ENCODE measurements at regions not wholly inside any gene's neighbourhood (a gene's known extent, or its start where the extent isn't known, plus 50 kb on each side); places are given as distances from the start of the nearest gene placed in this dataset.
"Not testable (repeated sequence)": the region's sequence is repeated elsewhere in the genome, so short reads cannot be mapped to it uniquely, and the experiment has no call there.

- Mint-ChIP-seq H3K27me3 (ENCODE audit: low read depth) (no peaks in the 10 kb centered on the region), H3K36me3 (ENCODE audit: low read depth) (no peaks in the 10 kb centered on the region), H3K9me3 (no peaks in the 10 kb centered on the region), H3K4me1 (peaks cover 13% of the 10 kb centered on the region), H3K27ac (peak overlapping the region; percentile 73 to 80 (median 79)), H3K4me3 (no peak overlapping the region)
- no peak for TF ChIP-seq CTCF (IDR thresholded peaks at IDR 0.05; ENCODE audit: unreplicated experiment in 3 of 3)
Measured at GRCh38 chr4:127521463-127521862, 111.3 kb upstream of the INTU start.

- Mint-ChIP-seq H3K27me3 (ENCODE audit: low read depth) (no peaks in the 10 kb centered on the region), H3K9me3 (no peaks in the 10 kb centered on the region), H3K4me1 (peaks cover 13% of the 10 kb centered on the region), H3K4me3 (no peak overlapping the region), H3K27ac (no peak overlapping the region), H3K36me3 (ENCODE audit: low read depth) (no peaks in the 10 kb centered on the region)
- TF ChIP-seq CTCF (IDR thresholded peaks at IDR 0.05; ENCODE audit: unreplicated experiment in 3 of 3) = no peak
Measured at GRCh38 chr4:127523369-127523768, 109.4 kb upstream of the INTU start.

- TF ChIP-seq CTCF (IDR thresholded peaks at IDR 0.05; ENCODE audit: unreplicated experiment in 3 of 3) = no peak
- Mint-ChIP-seq H3K27ac (peak overlapping the region in 1 of 3 experiments; percentile 16), H3K9me3 (no peaks in the 10 kb centered on the region), H3K4me3 (no peak overlapping the region), H3K36me3 (ENCODE audit: low read depth) (no peaks in the 10 kb centered on the region), H3K27me3 (ENCODE audit: low read depth) (no peaks in the 10 kb centered on the region), H3K4me1 (peaks cover 13% of the 10 kb centered on the region)
Measured at GRCh38 chr4:127525608-127526007, 107.1 kb upstream of the INTU start.

- no peak for TF ChIP-seq CTCF (IDR thresholded peaks at IDR 0.05; ENCODE audit: unreplicated experiment in 3 of 3)
- H3K36me3 Mint-ChIP-seq (ENCODE audit: low read depth) = no peaks in the 10 kb centered on the region
- H3K27ac Mint-ChIP-seq = no peak overlapping the region
- H3K27me3 Mint-ChIP-seq (ENCODE audit: low read depth) = no peaks in the 10 kb centered on the region
- H3K4me3 Mint-ChIP-seq = no peak overlapping the region
- H3K9me3 Mint-ChIP-seq = peaks cover 2% of the 10 kb centered on the region
- H3K4me1 Mint-ChIP-seq = peaks cover 13% of the 10 kb centered on the region
Measured at GRCh38 chr4:127528302-127528701, 104.5 kb upstream of the INTU start.

- H3K36me3 Mint-ChIP-seq (ENCODE audit: low read depth); H3K27me3 Mint-ChIP-seq (ENCODE audit: low read depth); H3K27ac Mint-ChIP-seq; H3K4me3 Mint-ChIP-seq; H3K9me3 Mint-ChIP-seq: not testable (repeated sequence)
- H3K4me1 Mint-ChIP-seq = peaks cover 23% of the 10 kb centered on the region
Measured at GRCh38 chr4:127529879-127530278, 102.9 kb upstream of the INTU start.

GRCh38 chr4:127533028-127533700, 99.6 kb upstream of the INTU start:
- H3K9me3 Mint-ChIP-seq = peaks cover 2% of the 10 kb centered on the region
- no peak overlapping the region for H3K4me3 Mint-ChIP-seq

More at GRCh38 chr4:127533028-127533700, 99.6 kb upstream of the INTU start:
- Mint-ChIP-seq H3K27ac (peak overlapping the region; percentile 48 to 85 (median 62)), H3K27me3 (ENCODE audit: low read depth) (no peaks in the 10 kb centered on the region), H3K4me1 (peaks cover 32% of the 10 kb centered on the region), H3K36me3 (ENCODE audit: low read depth) (no peaks in the 10 kb centered on the region)
- TF ChIP-seq CTCF (IDR thresholded peaks at IDR 0.05; ENCODE audit: unreplicated experiment in 3 of 3) = no peak

All from nephron (organoid).